Heart left ventricle (tissue), 16 donors: ENCODE measurements at regions not wholly inside any gene's neighbourhood (a gene's known extent, or its start where the extent isn't known, plus 50 kb on each side); places are given as distances from the start of the nearest gene placed in this dataset.
"Not testable (repeated sequence)": the region's sequence is repeated elsewhere in the genome, so short reads cannot be mapped to it uniquely, and the experiment has no call there.

Experiments
- ATAC-seq, 4 donors: fragments of 200-7000 bp; cut with Tn5 transposase; one replicate each; pipeline ENCODE4 v1.9.1; 2020 to 2022; ENCODE audit warnings: moderate library complexity in 4 of 4, mild to moderate bottlenecking in 3 of 4, moderate number of reproducible peaks in 1 of 4
- DNase-seq, 5 donors: peaks; one replicate each; pipeline ENCODE4 v3.0.0-alpha.2; 2020
- H3K27ac ChIP-seq, 12 donors: fragments of 200-600 bp; sonication (generic) in 4 of 12; one replicate each; pipeline versions ENCODE4 v1.5.0 to v1.8.0; 2016 to 2022; ENCODE audit warnings: mild to moderate bottlenecking in 2 of 12
- H3K27me3 ChIP-seq, 9 donors: fragments of 200-600 bp; sonication (generic) in 2 of 9; one replicate each; pipeline versions ENCODE4 v1.5.1 to v1.8.0; 2016 to 2022; ENCODE audit warnings: mild to moderate bottlenecking in 3 of 9
- H3K36me3 ChIP-seq, 9 donors: fragments of 200-600 bp; sonication (generic) in 2 of 9; one replicate each; pipeline versions ENCODE4 v1.5.0 to v1.8.0; 2018 to 2022; ENCODE audit warnings: mild to moderate bottlenecking in 2 of 9
- H3K4me1 ChIP-seq, 12 donors: fragments of 200-600 bp; sonication (generic) in 4 of 12; one replicate each; pipeline versions ENCODE4 v1.5.0 to v1.8.0; 2016 to 2022; ENCODE audit warnings: mild to moderate bottlenecking in 3 of 12
- H3K4me3 ChIP-seq, 12 donors: fragments of 200-600 bp; sonication (generic) in 4 of 12; one replicate each; pipeline versions ENCODE4 v1.5.0 to v1.8.0; 2017 to 2022; ENCODE audit warnings: mild to moderate bottlenecking in 9 of 12, moderate library complexity in 4 of 12
- H3K9me3 ChIP-seq, 12 donors: fragments of 200-600 bp; sonication (generic) in 4 of 12; one replicate each; pipeline versions ENCODE4 v1.5.0 to v1.8.0; 2016 to 2022; ENCODE audit warnings: mild to moderate bottlenecking in 1 of 12
- WGBS, 4 donors: extraction: QIAGEN DNeasy Blood & Tissue Kit in 2 of 4; methylation state at CpG; one replicate each; pipeline versions ENCODE4 v1.1.5 to v1.1.7; 2013 to 2018; 5-methylcytosine and 5-hydroxymethylcytosine counted together
- intact Hi-C, 10 donors: fragments of 100-400 bp; cut with DNase I; formaldehyde crosslinking; loops; one replicate each; pipeline versions ENCODE4 v1.11.1 to v1.14.2; 2022
- TF ChIP-seq, protein P1 (sequence below), 12 donors: fragments of 200-600 bp; sonication (generic) in 4 of 12; IDR thresholded peaks; one replicate each; pipeline versions ENCODE4 v1.5.0 to v1.8.0; 2018 to 2022; ENCODE audit warnings: antibody characterized with exemption in 12 of 12, mild to moderate bottlenecking in 5 of 12
- donor health status: ischemic (EF 13 %, LVEDD 7.1; RV severe dilation, severe dysfunction).
- donor health status: healthy with polysubstance abuse.
- donor health status: DM: no; HTN: yes; CAD: no.
- donor health status: DM: no; HTN: no; CAD: no.
- donor health status: ischemic (EF 25% LVEDD 6.9; RV normal size, moderate dysfunction).
- donor health status: ischemic (EF 25% LVEDD 5.7; RV mildly dilated, moderate dysfunction).
- donor health status: healthy.
- donor health status: DM: yes; HTN: yes; CAD: no.
- donor health status: ischemic (EF 35%, LVEDD 5.7; RV mildly dilated, moderate dysfunction).
- donor health status: nonischemic (EF 11% LVEDD 7.7; RV severe dilation, severe dysfunction).
- donor health status: DM: yes; HTN: yes; CAD: no.
- donor health status: PGD.
- donor health status: ischemic (EF 29% LVEDD 5.4; RV normal size, mild dysfunction).
- donor health status: nonischemic (EF 23%, LVEDD 6.1; RV moderate dilation, normal function).

DNA sequence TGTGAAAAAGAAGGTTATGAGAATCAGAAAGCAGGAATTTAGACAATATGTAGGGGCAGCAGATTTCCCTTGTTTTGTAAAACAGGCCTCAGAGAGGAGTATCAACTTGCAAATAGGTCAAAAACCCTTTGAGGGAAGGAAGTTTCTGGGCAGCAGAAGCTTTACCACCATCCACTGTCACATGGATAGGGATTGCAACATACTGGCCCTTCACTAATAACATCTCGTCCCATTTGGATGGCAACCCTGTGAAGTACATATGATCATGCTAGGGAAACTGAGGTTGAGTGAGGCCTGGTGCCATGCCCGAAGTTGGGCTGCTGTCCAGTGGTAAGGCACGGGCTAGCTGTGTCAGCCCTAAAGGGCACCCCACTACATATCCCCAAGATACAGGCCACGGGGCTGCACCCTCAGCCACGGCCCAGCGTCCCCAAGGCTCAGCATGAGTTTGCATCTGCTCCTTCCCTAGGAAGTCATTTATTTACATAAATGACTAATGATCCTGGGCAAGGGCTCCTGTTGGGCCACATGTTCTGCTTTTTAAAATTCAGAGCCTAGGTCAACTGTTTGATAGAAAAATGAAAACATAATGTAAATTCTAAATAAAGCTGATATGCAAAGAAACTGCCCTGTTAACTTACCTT, 310.4 kb upstream of the PLGLB1 start:
- DNase-seq, intact Hi-C loops, H3K27me3 ChIP-seq, H3K36me3 ChIP-seq, H3K4me3 ChIP-seq, H3K9me3 ChIP-seq, H3K27ac ChIP-seq, H3K4me1 ChIP-seq: not testable (repeated sequence)
- WGBS, 4 donors, result 80 to 87% (median 83%) methylated on average over 1 to 5 of the region's 6 CpGs
- peak in 1 of 4 donors; percentile 57 for ATAC-seq

DNA sequence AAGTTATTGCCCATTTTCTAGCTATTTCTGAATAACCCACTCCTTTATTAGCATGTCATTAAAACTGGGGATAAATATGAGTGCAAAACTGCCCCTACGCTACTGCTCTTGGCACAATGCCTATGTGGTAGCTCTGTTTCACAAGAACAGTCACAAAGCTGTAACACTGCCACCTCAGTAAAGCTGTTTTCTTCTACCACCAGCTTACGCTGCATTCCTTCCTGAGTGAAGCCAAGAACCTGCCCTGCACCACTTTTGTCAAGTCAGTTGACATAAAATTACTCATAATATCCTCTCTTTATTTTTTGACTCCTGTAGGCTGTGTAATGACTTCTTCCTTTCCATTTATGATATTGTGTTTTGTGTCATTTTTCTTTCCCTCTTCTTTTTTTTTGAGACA, 313.2 kb upstream of the PLGLB1 start:
- intact Hi-C loops, DNase-seq, H3K27me3 ChIP-seq, H3K27ac ChIP-seq, H3K9me3 ChIP-seq, H3K36me3 ChIP-seq, ATAC-seq, H3K4me3 ChIP-seq, H3K4me1 ChIP-seq: not testable (repeated sequence)
- 77 to 96% (median 85%) methylated on average over 2 of the region's 2 CpGs for whole genome bisulfite sequencing, 4 donors

DNA sequence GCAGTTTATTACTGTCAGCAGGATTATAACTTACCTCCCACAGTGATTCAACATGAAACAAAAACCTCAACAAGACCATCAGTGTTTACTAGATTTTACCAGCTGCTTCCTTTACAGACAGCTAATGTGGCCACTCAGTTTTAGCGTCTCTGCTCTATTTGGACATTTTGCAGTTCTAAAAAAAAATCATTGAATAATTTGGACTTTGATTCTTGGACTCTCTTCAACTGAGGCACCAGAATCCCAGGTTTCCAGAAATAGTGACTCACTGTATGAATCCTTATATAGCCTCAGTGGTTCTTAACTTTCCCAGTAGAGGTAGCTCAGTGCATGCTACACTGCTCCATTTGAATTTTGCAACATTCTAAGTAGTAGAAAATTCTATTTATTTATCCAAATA, 317.4 kb upstream of the PLGLB1 start:
- H3K4me3 ChIP-seq, DNase-seq, intact Hi-C loops, H3K4me1 ChIP-seq, H3K27me3 ChIP-seq, H3K9me3 ChIP-seq, H3K36me3 ChIP-seq, H3K27ac ChIP-seq: not testable (repeated sequence)
- 33 to 61% (median 48%) methylated on average over 1 of the region's 1 CpG for WGBS, 4 donors
- ATAC-seq, result peak in 1 of 4 donors; percentile 53

DNA sequence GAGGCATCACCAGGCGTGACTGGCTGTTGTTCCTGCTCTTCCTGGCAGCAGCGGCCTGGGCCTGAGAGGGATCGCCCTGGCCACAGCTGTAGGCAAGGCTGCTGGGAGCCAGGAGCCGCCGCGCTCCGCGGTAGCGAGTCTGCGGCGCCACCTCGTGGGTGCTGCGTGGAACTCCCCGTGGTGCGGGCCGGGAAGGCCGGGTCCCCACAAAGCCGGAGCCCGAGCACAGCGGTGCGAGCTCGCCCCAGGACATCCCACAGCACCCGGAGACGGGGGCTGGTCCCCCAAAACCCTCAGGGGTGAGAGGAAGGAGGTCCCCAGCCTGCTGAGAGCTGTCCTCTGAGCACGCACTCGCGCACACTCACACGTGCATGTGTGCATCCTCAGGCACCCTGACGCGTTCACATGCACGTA, 320.0 kb upstream of the PLGLB1 start:
- intact Hi-C loops, H3K4me1 ChIP-seq, H3K27ac ChIP-seq, H3K9me3 ChIP-seq, H3K27me3 ChIP-seq, H3K36me3 ChIP-seq, ATAC-seq, H3K4me3 ChIP-seq: not testable (repeated sequence)
- TF ChIP-seq, protein P1, sequence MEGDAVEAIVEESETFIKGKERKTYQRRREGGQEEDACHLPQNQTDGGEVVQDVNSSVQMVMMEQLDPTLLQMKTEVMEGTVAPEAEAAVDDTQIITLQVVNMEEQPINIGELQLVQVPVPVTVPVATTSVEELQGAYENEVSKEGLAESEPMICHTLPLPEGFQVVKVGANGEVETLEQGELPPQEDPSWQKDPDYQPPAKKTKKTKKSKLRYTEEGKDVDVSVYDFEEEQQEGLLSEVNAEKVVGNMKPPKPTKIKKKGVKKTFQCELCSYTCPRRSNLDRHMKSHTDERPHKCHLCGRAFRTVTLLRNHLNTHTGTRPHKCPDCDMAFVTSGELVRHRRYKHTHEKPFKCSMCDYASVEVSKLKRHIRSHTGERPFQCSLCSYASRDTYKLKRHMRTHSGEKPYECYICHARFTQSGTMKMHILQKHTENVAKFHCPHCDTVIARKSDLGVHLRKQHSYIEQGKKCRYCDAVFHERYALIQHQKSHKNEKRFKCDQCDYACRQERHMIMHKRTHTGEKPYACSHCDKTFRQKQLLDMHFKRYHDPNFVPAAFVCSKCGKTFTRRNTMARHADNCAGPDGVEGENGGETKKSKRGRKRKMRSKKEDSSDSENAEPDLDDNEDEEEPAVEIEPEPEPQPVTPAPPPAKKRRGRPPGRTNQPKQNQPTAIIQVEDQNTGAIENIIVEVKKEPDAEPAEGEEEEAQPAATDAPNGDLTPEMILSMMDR (IDR thresholded peaks at IDR 0.05), result peak; percentile 61 to 88 (median 71)
- peak; percentile 70 to 91 (median 74) for DNase-seq
- WGBS, 4 donors, result 19 to 28% (median 23%) methylated on average over 22 to 31 of the region's 31 CpGs

DNA sequence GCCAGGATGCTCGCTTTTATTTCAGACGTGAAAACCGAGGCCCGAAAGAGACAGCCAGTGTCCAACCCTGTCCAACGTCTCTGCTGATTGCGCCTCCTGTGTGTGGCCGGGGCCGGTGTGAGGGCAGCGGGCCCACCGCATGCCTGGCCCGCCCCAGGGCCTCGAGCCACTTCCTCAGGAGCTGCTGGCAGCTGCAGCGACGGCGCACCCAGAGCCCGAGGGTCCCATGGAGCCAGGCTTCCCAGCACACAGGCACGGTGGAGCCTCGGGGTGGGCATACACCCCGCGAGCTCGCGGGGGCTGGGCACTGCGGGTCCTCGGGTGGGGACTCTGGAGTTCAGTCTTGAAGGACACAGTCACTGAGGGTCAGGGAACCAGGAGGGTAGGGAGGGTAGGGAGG, 320.5 kb upstream of the PLGLB1 start:
- H3K4me1 ChIP-seq, intact Hi-C loops, H3K36me3 ChIP-seq, H3K4me3 ChIP-seq, H3K27ac ChIP-seq, H3K9me3 ChIP-seq, H3K27me3 ChIP-seq, ATAC-seq: not testable (repeated sequence)
- WGBS, 4 donors, result 78 to 92% (median 87%) methylated on average over 3 to 24 of the region's 24 CpGs
- peak in 1 of 5 donors; percentile 71 for DNase-seq

DNA sequence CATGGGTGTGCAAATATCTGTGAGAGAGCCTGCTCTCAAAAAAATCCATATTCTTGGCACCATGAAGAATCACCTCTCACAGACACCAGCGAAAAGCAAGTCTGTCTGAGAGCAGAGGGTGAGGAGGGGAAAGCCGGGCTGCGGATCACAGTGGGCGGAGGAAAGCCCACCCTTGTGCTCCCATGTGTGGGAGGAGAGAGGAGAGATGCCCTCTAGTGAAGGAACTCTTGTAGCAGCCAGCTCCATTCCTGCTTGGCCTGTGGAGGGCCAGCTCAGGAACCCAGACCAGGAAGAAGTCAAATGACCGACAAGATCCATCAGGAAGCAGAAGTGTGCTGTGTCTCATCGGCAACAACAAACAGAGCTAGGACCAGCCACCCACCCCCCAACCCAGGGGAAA, 321.7 kb upstream of the PLGLB1 start:
- H3K27ac ChIP-seq, H3K9me3 ChIP-seq, H3K4me1 ChIP-seq, ATAC-seq, intact Hi-C loops, DNase-seq, H3K36me3 ChIP-seq, H3K4me3 ChIP-seq, H3K27me3 ChIP-seq: not testable (repeated sequence)
- WGBS, 4 donors, result 50 to 56% (median 53%) methylated on average over 6 of the region's 6 CpGs

DNA sequence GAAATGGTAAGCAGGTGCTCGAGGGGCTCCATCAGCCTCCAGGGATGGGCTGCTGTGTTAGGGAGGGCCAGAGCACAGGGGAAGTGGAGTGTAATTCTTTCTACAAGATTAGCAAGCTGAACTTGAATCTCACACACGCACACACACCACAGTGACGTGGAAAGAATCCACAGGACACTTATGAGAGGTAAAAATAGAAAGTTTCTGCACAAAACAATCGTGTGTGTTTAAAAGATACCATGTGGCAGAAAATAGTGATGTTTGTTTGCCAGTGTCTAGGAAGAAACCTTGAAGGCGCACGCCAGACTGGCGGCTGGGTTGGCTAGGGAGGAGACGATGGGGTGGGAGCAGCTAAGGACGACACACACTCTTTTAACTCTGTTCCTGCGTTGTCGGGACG, 323.6 kb upstream of the PLGLB1 start:
- WGBS, 4 donors, result 56 to 68% (median 64%) methylated on average over 11 of the region's 12 CpGs
- not testable (repeated sequence) for H3K4me3 ChIP-seq, ATAC-seq

DNA sequence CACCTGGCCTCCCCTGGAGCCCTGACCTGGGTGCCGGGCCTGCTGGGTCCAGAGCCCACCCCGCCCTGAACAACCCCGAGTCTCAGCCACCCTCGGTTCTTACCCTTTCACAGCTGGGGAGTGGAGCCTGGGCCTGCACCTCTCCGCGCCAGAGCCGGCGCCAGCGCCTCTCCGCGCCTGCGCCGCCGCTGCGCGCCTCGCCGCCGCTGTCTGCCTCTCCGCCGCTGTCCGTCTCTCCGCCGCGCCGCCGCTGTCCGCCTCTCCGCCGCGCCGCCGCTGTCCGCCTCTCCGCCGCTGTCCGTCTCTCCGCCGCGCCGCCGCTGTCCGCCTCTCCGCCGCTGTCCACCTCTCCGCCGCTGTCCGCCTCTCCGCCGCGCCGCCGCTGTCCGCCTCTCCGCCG, 326.9 kb upstream of the PLGLB1 start:
- H3K36me3 ChIP-seq, intact Hi-C loops, H3K27me3 ChIP-seq, H3K9me3 ChIP-seq, DNase-seq, ATAC-seq, H3K27ac ChIP-seq, H3K4me1 ChIP-seq: not testable (repeated sequence)
- 83 to 97% (median 86%) methylated on average over 52 to 54 of the region's 56 CpGs for WGBS, 4 donors
- peak overlapping the region in 2 of 12 donors; percentile 14 to 24 for H3K4me3 ChIP-seq

More for the DNA sequence above, 323.6 kb upstream of the PLGLB1 start:
- DNase-seq, H3K27me3 ChIP-seq, intact Hi-C loops, H3K36me3 ChIP-seq, H3K9me3 ChIP-seq, H3K4me1 ChIP-seq, H3K27ac ChIP-seq: not testable (repeated sequence)

DNA sequence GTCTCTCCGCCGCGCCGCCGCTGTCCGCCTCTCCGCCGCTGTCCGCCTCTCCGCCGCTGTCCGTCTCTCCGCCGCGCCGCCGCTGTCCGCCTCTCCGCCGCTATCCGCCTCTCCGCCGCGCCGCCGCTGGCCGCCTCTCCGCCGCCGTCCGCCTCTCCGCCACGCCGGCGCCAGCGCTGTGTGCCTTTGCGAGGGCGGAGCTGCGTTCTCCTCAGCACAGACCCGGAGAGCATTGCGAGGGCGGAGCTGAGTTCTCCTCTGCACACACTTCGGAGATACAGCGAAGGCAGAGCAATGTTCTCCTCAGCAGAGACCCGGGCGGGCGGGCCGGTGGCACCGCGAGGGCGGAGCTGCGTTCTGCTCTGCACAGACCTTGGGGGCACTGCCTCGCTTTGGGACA, 327.4 kb upstream of the PLGLB1 start:
- H3K9me3 ChIP-seq, H3K4me3 ChIP-seq, ATAC-seq, H3K27me3 ChIP-seq, H3K36me3 ChIP-seq, H3K4me1 ChIP-seq, intact Hi-C loops, H3K27ac ChIP-seq: not testable (repeated sequence)
- DNase-seq, result peak in 1 of 5 donors; percentile 20
- 87 to 96% (median 92%) methylated on average over 38 to 52 of the region's 53 CpGs for WGBS, 4 donors

DNA sequence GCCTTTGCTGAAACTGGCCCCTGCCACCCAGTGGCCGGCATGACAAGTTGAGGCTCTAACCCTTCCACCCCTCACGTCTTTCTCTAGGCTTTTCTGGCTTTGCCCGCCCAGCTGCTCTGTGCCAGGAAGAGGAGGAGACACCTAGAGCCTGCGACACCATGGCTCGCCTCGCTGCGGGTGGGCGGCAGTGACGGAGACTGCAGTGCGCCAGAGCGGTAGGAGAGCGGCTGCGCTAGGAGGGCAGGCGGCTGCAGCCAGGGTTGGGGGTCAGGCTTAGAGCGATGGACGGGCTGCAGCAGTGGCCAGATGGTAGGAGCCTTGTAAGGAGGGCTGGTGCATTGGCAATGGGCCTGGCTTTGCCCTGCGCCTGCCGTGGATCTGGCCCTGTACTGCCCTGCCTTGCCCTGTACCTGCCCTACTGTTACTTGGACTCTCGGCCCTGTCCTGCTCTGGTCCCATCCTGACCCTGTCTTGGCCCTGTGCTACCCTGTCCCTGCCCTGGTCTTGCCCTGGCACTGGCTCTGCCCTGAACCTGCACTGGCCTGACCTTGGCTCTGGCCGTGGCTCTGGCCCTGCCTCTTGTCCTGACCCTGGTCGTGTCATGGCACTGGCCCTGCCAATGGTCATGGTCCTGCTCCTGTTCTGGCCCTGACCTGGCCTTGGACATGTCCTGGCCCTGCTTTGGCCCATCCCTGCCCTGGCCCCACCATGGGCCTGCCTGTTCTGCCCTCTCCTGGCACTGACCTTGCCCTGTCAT, 330.7 kb upstream of the PLGLB1 start:
- ATAC-seq, H3K4me1 ChIP-seq, H3K9me3 ChIP-seq, H3K4me3 ChIP-seq, H3K36me3 ChIP-seq, DNase-seq, H3K27me3 ChIP-seq, H3K27ac ChIP-seq, intact Hi-C loops: not testable (repeated sequence)
- WGBS, 4 donors, result 84 to 93% (median 92%) methylated on average over 12 to 20 of the region's 21 CpGs
